ENCODE measurements at regions not wholly inside any gene's neighbourhood (a gene's known extent, or its start where the extent isn't known, plus 50 kb on each side); places are given as distances from the start of the nearest gene placed in this dataset.

- TF ChIP-seq, protein P1, sequence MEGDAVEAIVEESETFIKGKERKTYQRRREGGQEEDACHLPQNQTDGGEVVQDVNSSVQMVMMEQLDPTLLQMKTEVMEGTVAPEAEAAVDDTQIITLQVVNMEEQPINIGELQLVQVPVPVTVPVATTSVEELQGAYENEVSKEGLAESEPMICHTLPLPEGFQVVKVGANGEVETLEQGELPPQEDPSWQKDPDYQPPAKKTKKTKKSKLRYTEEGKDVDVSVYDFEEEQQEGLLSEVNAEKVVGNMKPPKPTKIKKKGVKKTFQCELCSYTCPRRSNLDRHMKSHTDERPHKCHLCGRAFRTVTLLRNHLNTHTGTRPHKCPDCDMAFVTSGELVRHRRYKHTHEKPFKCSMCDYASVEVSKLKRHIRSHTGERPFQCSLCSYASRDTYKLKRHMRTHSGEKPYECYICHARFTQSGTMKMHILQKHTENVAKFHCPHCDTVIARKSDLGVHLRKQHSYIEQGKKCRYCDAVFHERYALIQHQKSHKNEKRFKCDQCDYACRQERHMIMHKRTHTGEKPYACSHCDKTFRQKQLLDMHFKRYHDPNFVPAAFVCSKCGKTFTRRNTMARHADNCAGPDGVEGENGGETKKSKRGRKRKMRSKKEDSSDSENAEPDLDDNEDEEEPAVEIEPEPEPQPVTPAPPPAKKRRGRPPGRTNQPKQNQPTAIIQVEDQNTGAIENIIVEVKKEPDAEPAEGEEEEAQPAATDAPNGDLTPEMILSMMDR (IDR thresholded peaks at IDR 0.05; ENCODE audit: low read length): no peak
- TF ChIP-seq EZH2 (IDR thresholded peaks at IDR 0.05; ENCODE audit: borderline replicate concordance, low read length): no peak
Observed at GRCh38 chr2:114231921-114232320, 210.5 kb upstream of the DPP10 start.

Measured in OCI-LY1 (cell line).